ENCODE measurements at regions not wholly inside any gene's neighbourhood (a gene's known extent, or its start where the extent isn't known, plus 50 kb on each side); places are given as distances from the start of the nearest gene placed in this dataset.

DNA sequence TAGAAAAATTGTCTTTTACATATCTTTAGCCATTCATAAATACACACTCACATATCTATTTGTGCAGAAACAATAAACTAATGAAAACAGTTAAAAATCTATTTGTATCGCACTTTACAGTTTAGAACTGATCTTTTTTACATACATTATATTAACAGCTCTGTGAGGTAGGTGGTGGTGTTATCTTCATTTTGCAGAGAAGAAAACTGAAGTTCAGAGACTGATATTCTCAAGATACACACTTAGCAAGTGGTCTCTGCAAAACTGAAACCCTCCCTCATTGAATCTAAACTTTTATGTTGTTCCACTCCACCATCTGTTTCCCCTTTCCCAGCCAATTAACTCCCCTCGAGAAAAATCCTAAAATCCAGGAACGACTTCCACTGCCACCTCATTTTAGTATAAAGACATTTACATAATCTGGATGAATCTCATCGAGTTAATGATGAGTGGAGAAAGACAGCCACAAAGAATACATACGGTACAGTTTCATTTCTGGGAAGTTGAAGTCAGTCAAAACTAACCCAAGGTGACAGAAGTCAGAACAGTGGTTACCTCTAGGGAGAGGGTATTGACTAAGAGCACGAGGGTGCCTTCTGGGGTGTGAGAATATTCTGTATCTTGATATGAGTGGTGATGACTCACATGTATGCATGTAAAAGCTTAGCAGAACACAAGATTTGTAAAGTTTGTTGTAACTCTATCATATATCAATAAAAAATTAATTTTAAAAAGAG, 524.2 kb upstream of the TCF4 start:
- no peak for TF ChIP-seq CTCF (IDR thresholded peaks at IDR 0.05)
- TF ChIP-seq, protein P1, sequence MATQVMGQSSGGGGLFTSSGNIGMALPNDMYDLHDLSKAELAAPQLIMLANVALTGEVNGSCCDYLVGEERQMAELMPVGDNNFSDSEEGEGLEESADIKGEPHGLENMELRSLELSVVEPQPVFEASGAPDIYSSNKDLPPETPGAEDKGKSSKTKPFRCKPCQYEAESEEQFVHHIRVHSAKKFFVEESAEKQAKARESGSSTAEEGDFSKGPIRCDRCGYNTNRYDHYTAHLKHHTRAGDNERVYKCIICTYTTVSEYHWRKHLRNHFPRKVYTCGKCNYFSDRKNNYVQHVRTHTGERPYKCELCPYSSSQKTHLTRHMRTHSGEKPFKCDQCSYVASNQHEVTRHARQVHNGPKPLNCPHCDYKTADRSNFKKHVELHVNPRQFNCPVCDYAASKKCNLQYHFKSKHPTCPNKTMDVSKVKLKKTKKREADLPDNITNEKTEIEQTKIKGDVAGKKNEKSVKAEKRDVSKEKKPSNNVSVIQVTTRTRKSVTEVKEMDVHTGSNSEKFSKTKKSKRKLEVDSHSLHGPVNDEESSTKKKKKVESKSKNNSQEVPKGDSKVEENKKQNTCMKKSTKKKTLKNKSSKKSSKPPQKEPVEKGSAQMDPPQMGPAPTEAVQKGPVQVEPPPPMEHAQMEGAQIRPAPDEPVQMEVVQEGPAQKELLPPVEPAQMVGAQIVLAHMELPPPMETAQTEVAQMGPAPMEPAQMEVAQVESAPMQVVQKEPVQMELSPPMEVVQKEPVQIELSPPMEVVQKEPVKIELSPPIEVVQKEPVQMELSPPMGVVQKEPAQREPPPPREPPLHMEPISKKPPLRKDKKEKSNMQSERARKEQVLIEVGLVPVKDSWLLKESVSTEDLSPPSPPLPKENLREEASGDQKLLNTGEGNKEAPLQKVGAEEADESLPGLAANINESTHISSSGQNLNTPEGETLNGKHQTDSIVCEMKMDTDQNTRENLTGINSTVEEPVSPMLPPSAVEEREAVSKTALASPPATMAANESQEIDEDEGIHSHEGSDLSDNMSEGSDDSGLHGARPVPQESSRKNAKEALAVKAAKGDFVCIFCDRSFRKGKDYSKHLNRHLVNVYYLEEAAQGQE (IDR thresholded peaks at IDR 0.05; ENCODE audit: insufficient read depth in 1 of 2, low read depth in 2 of 2, low read length in 1 of 2), result no peak
- TF ChIP-seq SIN3A (IDR thresholded peaks at IDR 0.05; ENCODE audit: borderline replicate concordance, insufficient read depth, low read depth, low read length), result no peak
- no peak for TF ChIP-seq TCF7L2 (IDR thresholded peaks at IDR 0.05; ENCODE audit: low read depth, low read length)
- TF ChIP-seq POLR2AphosphoS5 (IDR thresholded peaks at IDR 0.05; ENCODE audit: low read depth, low read length), result no peak
- DNase-seq (ENCODE audit: low read depth, low spot score) (no peak), ATAC-seq (no peak)
- no peaks in the 10 kb centered on the region for H3K4me1 ChIP-seq (ENCODE audit: control insufficient read depth, insufficient read depth, low read length)
- CTCF ChIA-PET, result no interaction called here
- H3K36me3 ChIP-seq (ENCODE audit: control insufficient read depth, insufficient read depth, low read length), result no peaks in the 10 kb centered on the region
- no peak overlapping the region for H3K4me3 ChIP-seq (ENCODE audit: low read depth in 2 of 2, low read length in 2 of 2)
- POLR2A ChIA-PET, result no interaction called here
- intact Hi-C loops (cut with micrococcal nuclease; ENCODE audit: unreplicated experiment) (no loop called here), in situ Hi-C loops (cut with HindIII; ENCODE audit: low pct_unique_long_range_greater_than_20kb, low sequenced_read_pairs) (no loop called here)
- H3K9me3 ChIP-seq (ENCODE audit: control insufficient read depth, insufficient read depth, low read depth, low read length), result no peaks in the 10 kb centered on the region
- no peak overlapping the region for H3K27ac ChIP-seq (ENCODE audit: low read length)
- H3K27me3 ChIP-seq (ENCODE audit: control insufficient read depth, insufficient read depth, low read length), result no peaks in the 10 kb centered on the region
- no TSS peak for BruUV-seq (replicated peaks)

GRCh38 chr18:56109757-56110156, 521.8 kb upstream of the TCF4 start:
- Histone ChIP-seq H3K9me3 (ENCODE audit: control insufficient read depth, insufficient read depth, low read depth, low read length) (no peaks in the 10 kb centered on the region), H3K27me3 (ENCODE audit: control insufficient read depth, insufficient read depth, low read length) (no peaks in the 10 kb centered on the region), H3K4me1 (ENCODE audit: control insufficient read depth, insufficient read depth, low read length) (no peaks in the 10 kb centered on the region), H3K27ac (ENCODE audit: low read length) (no peak overlapping the region), H3K36me3 (ENCODE audit: control insufficient read depth, insufficient read depth, low read length) (no peaks in the 10 kb centered on the region), H3K4me3 (ENCODE audit: low read depth in 2 of 2, low read length in 2 of 2) (no peak overlapping the region)
- BruUV-seq (replicated peaks), result no TSS peak
- ChIA-PET POLR2A (no interaction called here), CTCF (no interaction called here)
- intact Hi-C loops (cut with micrococcal nuclease; ENCODE audit: unreplicated experiment) (no loop called here), in situ Hi-C loops (cut with HindIII; ENCODE audit: low pct_unique_long_range_greater_than_20kb, low sequenced_read_pairs) (no loop called here)
- ATAC-seq, result no peak
- no peak for DNase-seq (ENCODE audit: low read depth, low spot score)
- TF ChIP-seq CTCF (IDR thresholded peaks at IDR 0.05) (no peak), TCF7L2 (IDR thresholded peaks at IDR 0.05; ENCODE audit: low read depth, low read length) (no peak), POLR2AphosphoS5 (IDR thresholded peaks at IDR 0.05; ENCODE audit: low read depth, low read length) (no peak), SIN3A (IDR thresholded peaks at IDR 0.05; ENCODE audit: borderline replicate concordance, insufficient read depth, low read depth, low read length) (no peak)
- TF ChIP-seq, protein P1 (IDR thresholded peaks at IDR 0.05; ENCODE audit: insufficient read depth in 1 of 2, low read depth in 2 of 2, low read length in 1 of 2), result no peak

Measured in Panc1 (cell line).